OCI-LY7 (cell line): ENCODE measurements at regions not wholly inside any gene's neighbourhood (a gene's known extent, or its start where the extent isn't known, plus 50 kb on each side); places are given as distances from the start of the nearest gene placed in this dataset.

Experiments used
- BruUV-seq: library from RNA; stranded (reverse); fragments of 400-500 nt; replicated peaks from 2 replicates; lab custom pipeline; 2021; lab: Mats Ljungman, UMichigan
- CTCF ChIA-PET: fragments of 300-600 bp; sonication (Branson Sonifier 250); formaldehyde crosslinking; loops from one replicate; lab custom pipeline; 2022; ENCODE audit warnings: antibody characterized with exemption; ENCODE audit not compliant: unreplicated experiment; lab: Charles Lee
- POLR2A ChIA-PET: fragments of 300-600 bp; sonication (Branson Sonifier 250); formaldehyde crosslinking; loops from one replicate; lab custom pipeline; 2022; ENCODE audit warnings: antibody characterized with exemption; lab: Charles Lee
- DNase-seq: peaks from one replicate; pipeline ENCODE4 v3.0.0-alpha.2; 2015; ENCODE audit warnings: low spot score
- H2AFZ ChIP-seq: fragments of 200-600 bp; sonication (generic), shearing (Covaris generic); 2 replicates; pipeline ENCODE4 v1.6.1; 2014; ENCODE audit warnings: mild to moderate bottlenecking, antibody characterized with exemption, low read length, moderate library complexity
- H3K27ac ChIP-seq: fragments of 200-600 bp; sonication (generic); 2 replicates; pipeline ENCODE4 v1.5.1; 2014; ENCODE audit warnings: mixed run types, low read depth, mild to moderate bottlenecking, moderate library complexity, low read length, inconsistent platforms; ENCODE audit not compliant: poor library complexity, severe bottlenecking
- H3K36me3 ChIP-seq: fragments of 200-600 bp; sonication (generic); 2 replicates; pipeline ENCODE4 v1.6.1; 2014; ENCODE audit warnings: mild to moderate bottlenecking, antibody characterized with exemption, low read length, moderate library complexity, mixed read lengths; ENCODE audit not compliant: insufficient read depth
- H3K4me1 ChIP-seq: fragments of 200-600 bp; sonication (generic); 2 replicates; pipeline ENCODE4 v1.5.1; 2014; ENCODE audit warnings: mild to moderate bottlenecking, low read length; ENCODE audit not compliant: insufficient read depth, poor library complexity, severe bottlenecking
- H3K4me2 ChIP-seq: fragments of 200-600 bp; sonication (generic); 2 replicates; pipeline ENCODE4 v1.6.1; 2014; ENCODE audit warnings: mild to moderate bottlenecking, low read length
- H3K4me3 ChIP-seq: fragments of 200-600 bp; sonication (generic); 2 replicates; pipeline ENCODE4 v1.5.1; 2014; ENCODE audit warnings: mild to moderate bottlenecking, low read depth, low read length; ENCODE audit not compliant: poor library complexity, severe bottlenecking
- H3K79me2 ChIP-seq: fragments of 200-600 bp; sonication (generic); 2 replicates; pipeline ENCODE4 v1.6.1; 2016; ENCODE audit warnings: low read depth, mild to moderate bottlenecking, low read length, moderate library complexity, mixed read lengths; ENCODE audit not compliant: insufficient read depth
- H3K9me2 ChIP-seq: fragments of 200-600 bp; sonication (generic); 2 replicates; pipeline ENCODE4 v1.6.1; 2016; ENCODE audit warnings: mild to moderate bottlenecking, low read length, mixed read lengths; ENCODE audit not compliant: insufficient read depth
- H3K9me3 ChIP-seq: fragments of 200-600 bp; sonication (generic); 2 replicates; pipeline ENCODE4 v1.6.1; 2014; ENCODE audit warnings: mild to moderate bottlenecking, mixed run types, low read length, mixed read lengths
- H4K20me1 ChIP-seq: fragments of 200-600 bp; sonication (generic); 2 replicates; pipeline ENCODE4 v1.6.1; 2014; ENCODE audit warnings: mild to moderate bottlenecking, antibody characterized with exemption, low read length, moderate library complexity, mixed read lengths; ENCODE audit not compliant: insufficient read depth
- CTCF ChIP-seq: fragments of 200-600 bp; sonication (generic); conservative IDR thresholded peaks from 2 replicates; pipeline ENCODE4 v1.5.1; 2014; ENCODE audit warnings: mild to moderate bottlenecking, antibody characterized with exemption, low read length, moderate library complexity, mixed read lengths
- EZH2phosphoT487 ChIP-seq: fragments of 200-600 bp; sonication (generic); IDR thresholded peaks from 2 replicates; pipeline ENCODE4 v1.6.1; 2018; ENCODE audit warnings: low read depth, borderline replicate concordance, mild to moderate bottlenecking, mixed run types, antibody characterized with exemption, low read length, moderate library complexity, mixed read lengths
- intact Hi-C: fragments of 100-400 bp; cut with micrococcal nuclease; formaldehyde crosslinking; loops from one replicate; pipeline ENCODE4 v1.10.0; 2022; ENCODE audit not compliant: unreplicated experiment

GRCh38 chr4:37767546-37767945, 58.9 kb upstream of the PGM2 start:
- H3K4me3 ChIP-seq: no peak overlapping the region
- no peaks in the 10 kb centered on the region for H3K9me3 ChIP-seq
- TF ChIP-seq CTCF: no peak
- no peak for TF ChIP-seq EZH2phosphoT487
- H3K36me3 ChIP-seq: no peaks in the 10 kb centered on the region
- H3K4me1 ChIP-seq: peaks cover 6% of the 10 kb centered on the region
- H3K4me2 ChIP-seq: no peak overlapping the region
- H3K9me2 ChIP-seq: no peaks in the 10 kb centered on the region
- DNase-seq: no peak
- no TSS peak for BruUV-seq
- H4K20me1 ChIP-seq: no peaks in the 10 kb centered on the region
- ChIA-PET CTCF (no interaction called here), POLR2A (interaction anchor here (0.7 to 1.7 kb wide), 5 partner anchors 10 to 111 kb away, joined by 3 to 5 read pairs (median 3); no protein-coding TSS in a partner anchor)
- no peak overlapping the region for H3K27ac ChIP-seq
- no peaks in the 10 kb centered on the region for H3K79me2 ChIP-seq
- H2AFZ ChIP-seq: no peak overlapping the region
- intact Hi-C loops: no loop called here

- POLR2A ChIA-PET: interaction anchor here (0.7 to 1.7 kb wide), 3 partner anchors 9 to 18 kb away, joined by 3 to 5 read pairs (median 3); no protein-coding TSS in a partner anchor
- no peaks in the 10 kb centered on the region for H3K9me2 ChIP-seq
- no peak overlapping the region for H2AFZ ChIP-seq
- intact Hi-C loops: no loop called here
- TF ChIP-seq CTCF (no peak), EZH2phosphoT487 (no peak)
- CTCF ChIA-PET: no interaction called here
- no peak overlapping the region for H3K27ac ChIP-seq
- no peaks in the 10 kb centered on the region for H4K20me1 ChIP-seq
- no peaks in the 10 kb centered on the region for H3K79me2 ChIP-seq
- DNase-seq: no peak
- BruUV-seq: no TSS peak
- peaks cover 6% of the 10 kb centered on the region for H3K4me1 ChIP-seq
- no peak overlapping the region for H3K4me2 ChIP-seq
- no peak overlapping the region for H3K4me3 ChIP-seq
- no peaks in the 10 kb centered on the region for H3K9me3 ChIP-seq
- no peaks in the 10 kb centered on the region for H3K36me3 ChIP-seq
Measured at GRCh38 chr4:37767019-37767418, 59.5 kb upstream of the PGM2 start.

- ChIA-PET POLR2A (interaction anchor here (0.7 to 3.3 kb wide), 3 partner anchors 11 to 29 kb away, joined by 3 to 18 read pairs (median 3); no protein-coding TSS in a partner anchor), CTCF (no interaction called here)
- Histone ChIP-seq H3K4me1 (peaks cover 6% of the 10 kb centered on the region), H3K27ac (no peak overlapping the region), H2AFZ (no peak overlapping the region), H3K79me2 (no peaks in the 10 kb centered on the region), H4K20me1 (no peaks in the 10 kb centered on the region), H3K36me3 (no peaks in the 10 kb centered on the region), H3K9me2 (no peaks in the 10 kb centered on the region), H3K4me3 (no peak overlapping the region), H3K9me3 (no peaks in the 10 kb centered on the region), H3K4me2 (no peak overlapping the region)
- DNase-seq: no peak
- no TSS peak for BruUV-seq
- TF ChIP-seq CTCF (no peak), EZH2phosphoT487 (no peak)
- intact Hi-C loops: no loop called here
Measured at GRCh38 chr4:37765741-37766140, 60.7 kb upstream of the PGM2 start.
